ENCODE measurements at regions not wholly inside any gene's neighbourhood (a gene's known extent, or its start where the extent isn't known, plus 50 kb on each side); places are given as distances from the start of the nearest gene placed in this dataset.

GRCh38 chr11:79829891-79830290 is 389.1 kb upstream of the TENM4 start:
- H2AK5ac ChIP-seq (ENCODE audit: insufficient read length, low read length): no peak overlapping the region
- H3K27ac ChIP-seq (ENCODE audit: insufficient read length, low read depth, low read length): no peak overlapping the region
- no peak overlapping the region for H4K5ac ChIP-seq (ENCODE audit: insufficient read length, low read depth, low read length)
- H3K4me2 ChIP-seq (ENCODE audit: insufficient read depth, insufficient read length, low read length): no peak overlapping the region
- H3K4ac ChIP-seq (ENCODE audit: low read depth, low read length): no peak overlapping the region
- H4K8ac ChIP-seq (replicated peaks; ENCODE audit: insufficient read length, low read depth, low read length): no peak overlapping the region
- TF ChIP-seq, protein P1, sequence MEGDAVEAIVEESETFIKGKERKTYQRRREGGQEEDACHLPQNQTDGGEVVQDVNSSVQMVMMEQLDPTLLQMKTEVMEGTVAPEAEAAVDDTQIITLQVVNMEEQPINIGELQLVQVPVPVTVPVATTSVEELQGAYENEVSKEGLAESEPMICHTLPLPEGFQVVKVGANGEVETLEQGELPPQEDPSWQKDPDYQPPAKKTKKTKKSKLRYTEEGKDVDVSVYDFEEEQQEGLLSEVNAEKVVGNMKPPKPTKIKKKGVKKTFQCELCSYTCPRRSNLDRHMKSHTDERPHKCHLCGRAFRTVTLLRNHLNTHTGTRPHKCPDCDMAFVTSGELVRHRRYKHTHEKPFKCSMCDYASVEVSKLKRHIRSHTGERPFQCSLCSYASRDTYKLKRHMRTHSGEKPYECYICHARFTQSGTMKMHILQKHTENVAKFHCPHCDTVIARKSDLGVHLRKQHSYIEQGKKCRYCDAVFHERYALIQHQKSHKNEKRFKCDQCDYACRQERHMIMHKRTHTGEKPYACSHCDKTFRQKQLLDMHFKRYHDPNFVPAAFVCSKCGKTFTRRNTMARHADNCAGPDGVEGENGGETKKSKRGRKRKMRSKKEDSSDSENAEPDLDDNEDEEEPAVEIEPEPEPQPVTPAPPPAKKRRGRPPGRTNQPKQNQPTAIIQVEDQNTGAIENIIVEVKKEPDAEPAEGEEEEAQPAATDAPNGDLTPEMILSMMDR (conservative IDR thresholded peaks at IDR 0.05): no peak
- no peaks in the 10 kb centered on the region for H3K23me2 ChIP-seq (ENCODE audit: insufficient read length, low read depth, low read length, poor library complexity, severe bottlenecking)
- no peaks in the 10 kb centered on the region for H3K4me1 ChIP-seq (ENCODE audit: insufficient read depth, low read length)
- no peaks in the 10 kb centered on the region for H3K9me3 ChIP-seq (ENCODE audit: control insufficient read depth, low read depth, low read length)
- no peak overlapping the region for H3K23ac ChIP-seq (ENCODE audit: insufficient read length, low read depth, low read length)
- H3K4me1 Mint-ChIP-seq: no peaks in the 10 kb centered on the region
- no peak overlapping the region for H2BK120ac ChIP-seq (ENCODE audit: low read depth, low read length, poor library complexity, severe bottlenecking)
- no peak overlapping the region for H3K18ac ChIP-seq (ENCODE audit: insufficient read length, low read depth, low read length)
- no peak overlapping the region for H2BK15ac ChIP-seq (ENCODE audit: low read depth, low read length)
- H3K4me3 Mint-ChIP-seq: no peak overlapping the region
- no peaks in the 10 kb centered on the region for H4K20me1 ChIP-seq (ENCODE audit: control insufficient read depth, insufficient read depth, insufficient read length)
- no peaks in the 10 kb centered on the region for H3K36me3 Mint-ChIP-seq (ENCODE audit: insufficient read depth in 1 of 3, low read depth in 3 of 3)
- H3K9me3 Mint-ChIP-seq: no peaks in the 10 kb centered on the region
- no peak overlapping the region for H3K56ac ChIP-seq (ENCODE audit: insufficient read length, low read depth, low read length)
- no peaks in the 10 kb centered on the region for H3K79me1 ChIP-seq (ENCODE audit: insufficient read depth, low read depth, low read length, poor library complexity, severe bottlenecking)
- H3K14ac ChIP-seq (ENCODE audit: insufficient read depth, low read length): no peak overlapping the region
- no peaks in the 10 kb centered on the region for H3K79me2 ChIP-seq (ENCODE audit: insufficient read depth, low read length)
- no peak overlapping the region for H2BK12ac ChIP-seq (ENCODE audit: insufficient read length, low read depth, low read length)
- no peak for DNase-seq
- H2BK20ac ChIP-seq (ENCODE audit: low read depth, low read length, poor library complexity, severe bottlenecking): no peak overlapping the region
- H3K27ac Mint-ChIP-seq: no peak overlapping the region
- H3T11ph ChIP-seq (ENCODE audit: low read length): no peak overlapping the region
- H2BK5ac ChIP-seq (ENCODE audit: insufficient read length, low read length): no peak overlapping the region
- no peaks in the 10 kb centered on the region for H3K27me3 ChIP-seq (ENCODE audit: insufficient read depth, low read length)
- H4K91ac ChIP-seq (ENCODE audit: insufficient read length, low read depth, low read length): no peak overlapping the region
- H2AFZ ChIP-seq (ENCODE audit: low read length): no peak overlapping the region
- WGBS (ENCODE audit: extremely low coverage, insufficient read length, low lambda C conversion rate): no CpG with 5 or more reads among the region's 3 CpGs
- H3K9ac ChIP-seq (ENCODE audit: extremely low read depth, insufficient read length, low read length): no peak overlapping the region
- no peaks in the 10 kb centered on the region for H3K27me3 Mint-ChIP-seq (ENCODE audit: low read depth)

Data from H9 (cell line).